ENCODE measurements at regions not wholly inside any gene's neighbourhood (a gene's known extent, or its start where the extent isn't known, plus 50 kb on each side); places are given as distances from the start of the nearest gene placed in this dataset.
"Not testable (repeated sequence)": the region's sequence is repeated elsewhere in the genome, so short reads cannot be mapped to it uniquely, and the experiment has no call there.

DNA sequence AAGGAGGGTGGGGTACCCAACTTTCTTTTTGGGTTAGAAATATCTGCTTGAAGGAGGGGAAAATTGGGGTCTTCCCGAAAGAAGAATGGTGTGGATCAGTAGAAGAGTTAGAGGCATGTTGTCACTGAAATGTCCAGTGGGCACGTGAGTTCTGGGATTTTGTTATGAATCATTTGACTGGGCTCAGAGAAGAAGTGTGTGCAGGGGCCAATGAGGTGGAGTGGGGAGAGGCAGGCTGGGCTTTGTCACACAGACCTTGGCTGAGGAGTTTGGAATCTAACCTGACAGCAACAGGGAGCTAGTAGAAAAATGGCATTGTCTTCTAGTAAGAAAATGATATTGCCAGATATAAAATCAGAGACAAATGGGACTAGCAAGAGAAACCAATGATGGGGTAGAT, 436.8 kb downstream of the MFSD1 start:
- no peak for DNase-seq

DNA sequence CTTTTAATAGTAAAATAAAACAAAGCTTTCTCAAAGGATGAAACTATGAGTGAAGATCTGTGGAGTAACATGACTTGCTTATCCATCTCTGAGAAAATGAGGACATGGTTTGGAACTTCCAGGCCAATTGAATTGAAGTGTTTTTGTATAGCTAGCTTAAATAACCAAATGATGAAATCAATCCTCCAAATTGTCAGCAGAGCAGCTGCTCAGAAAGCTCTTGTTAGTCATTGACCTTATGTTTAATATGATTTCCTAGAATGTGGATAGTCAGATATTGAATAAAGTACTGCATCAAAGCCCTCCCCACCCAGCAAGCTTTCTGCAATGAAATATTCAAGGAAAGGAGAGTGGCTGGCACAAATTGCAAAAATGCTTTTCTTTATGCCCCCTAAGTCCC, 437.2 kb downstream of the MFSD1 start:
- no peak for DNase-seq

DNA sequence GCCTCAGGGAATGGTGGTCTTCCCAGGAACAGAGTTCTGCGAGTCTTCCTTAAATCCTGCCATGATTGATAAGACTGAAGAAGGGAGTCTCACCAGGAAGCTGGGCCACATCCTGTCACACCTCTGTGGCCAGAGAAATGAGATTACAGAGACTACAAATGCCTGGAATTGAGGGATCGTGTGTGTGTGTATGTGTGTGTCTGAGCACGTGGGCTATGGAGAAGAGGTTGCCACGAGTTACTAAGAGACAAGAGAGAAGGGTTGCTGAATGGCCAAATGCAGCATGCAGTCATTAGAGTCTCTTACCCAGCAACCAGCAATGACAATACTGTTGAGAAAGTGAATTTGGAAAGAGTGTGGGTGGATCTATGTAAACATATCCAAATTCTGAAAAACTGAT, 443.1 kb downstream of the MFSD1 start:
- no peak for DNase-seq

DNA sequence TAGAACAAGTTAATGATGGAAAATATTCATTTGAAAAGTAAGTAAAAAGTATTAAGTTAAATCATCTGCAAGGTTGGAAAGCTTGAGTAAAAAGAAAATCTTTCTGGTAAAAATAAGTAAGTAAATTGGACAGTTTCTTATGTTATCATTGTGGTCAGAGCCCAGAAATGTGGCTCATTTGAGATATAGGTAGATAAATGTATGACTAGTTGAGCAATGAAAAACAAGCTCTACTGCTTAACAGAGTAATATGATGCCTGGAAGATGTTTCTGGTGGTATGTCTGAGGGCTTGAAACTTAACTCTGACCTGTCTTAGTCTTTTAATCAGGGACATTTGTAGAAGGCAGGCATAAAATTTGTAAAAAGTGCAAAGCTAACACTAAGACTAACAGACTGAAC, 444.0 kb downstream of the MFSD1 start:
- DNase-seq: no peak

DNA sequence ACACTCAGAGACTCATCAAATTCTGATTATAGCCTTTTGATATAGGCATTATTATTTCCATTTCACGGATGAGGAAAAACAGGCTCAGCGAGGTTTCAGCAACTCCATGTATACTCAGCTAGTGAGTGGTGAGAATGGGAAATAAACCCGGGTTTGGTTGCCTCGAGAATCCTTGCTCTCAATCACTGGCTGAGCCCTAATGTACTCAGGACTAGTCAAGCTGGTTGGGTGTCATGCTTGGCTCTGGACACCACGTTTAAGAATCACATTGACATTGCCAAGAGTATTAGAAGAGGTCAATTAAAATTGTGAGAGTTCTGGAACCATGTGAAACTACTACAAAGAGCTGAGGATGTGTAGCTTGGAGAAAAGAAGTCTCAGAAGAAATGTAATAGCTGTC, 444.5 kb downstream of the MFSD1 start:
- DNase-seq: no peak

DNA sequence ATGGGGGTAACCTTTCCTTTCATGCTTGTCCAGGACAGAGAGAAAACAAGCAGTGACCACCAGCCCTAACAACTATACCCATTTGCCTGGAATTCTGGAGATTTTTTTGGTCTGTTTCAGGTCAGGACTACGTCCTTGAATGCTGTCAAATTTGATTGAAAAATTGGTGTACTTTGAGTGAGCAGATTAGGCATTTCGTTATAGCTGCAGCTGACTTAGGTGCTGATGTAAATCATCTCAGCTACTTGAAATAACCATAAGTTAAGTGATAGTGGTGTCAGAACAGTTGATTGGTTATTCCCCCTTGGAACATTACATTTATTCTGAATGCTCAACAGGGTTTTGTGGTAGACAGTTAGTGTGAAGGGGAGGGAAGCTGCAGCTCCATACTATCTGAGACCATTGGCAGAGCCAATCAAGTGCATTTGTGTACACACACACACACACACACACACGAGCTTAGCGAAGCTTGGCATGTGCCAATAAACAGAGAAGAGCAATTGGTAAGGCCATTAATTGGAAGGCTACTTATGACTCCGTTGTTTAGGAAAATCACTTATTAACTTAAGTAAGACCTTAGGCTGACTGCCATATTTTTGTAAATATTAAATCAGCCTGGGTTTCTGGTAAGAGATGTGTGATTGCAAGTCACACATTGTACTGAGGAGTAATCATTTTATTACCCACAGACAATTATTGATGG, 447.8 kb downstream of the MFSD1 start:
- DNase-seq: no peak

DNA sequence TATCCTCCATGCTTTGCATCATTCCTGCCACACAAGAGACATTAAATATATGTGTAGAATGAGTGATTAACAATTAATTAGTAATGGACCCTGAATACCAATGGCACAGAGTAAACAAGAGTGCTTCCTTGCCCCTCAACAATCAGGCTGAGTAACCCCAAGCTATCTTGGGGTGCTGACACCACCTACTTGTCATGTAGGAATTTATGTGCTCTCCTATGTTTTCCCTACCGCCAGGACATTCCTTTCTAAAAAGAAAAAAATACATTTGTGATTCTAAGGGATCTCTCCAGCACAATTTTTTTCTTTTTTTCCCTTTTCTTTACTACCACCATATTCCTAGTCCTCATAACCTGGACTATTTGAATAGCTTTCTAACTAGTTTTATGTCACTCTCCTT, 449.1 kb downstream of the MFSD1 start:
- no peak for DNase-seq

DNA sequence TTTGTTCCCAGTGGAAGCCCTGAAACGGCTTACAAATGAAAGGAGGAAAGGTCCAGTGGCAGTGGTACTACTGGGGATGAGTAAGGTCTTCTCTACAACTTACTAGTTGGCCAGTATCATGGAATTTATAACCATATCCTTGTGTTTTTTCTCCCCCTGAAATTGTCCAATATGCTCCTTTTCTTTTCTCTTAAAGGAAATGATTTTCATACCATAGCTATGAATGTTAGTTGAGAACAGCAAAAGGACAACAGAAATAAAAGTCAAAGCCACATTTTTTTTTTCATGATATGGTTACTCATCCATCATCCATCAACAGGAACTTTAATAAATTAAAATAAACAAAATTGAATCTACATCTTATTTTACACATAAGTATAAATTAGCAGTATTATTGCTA, 450.4 kb downstream of the MFSD1 start:
- DNase-seq: no peak

DNA sequence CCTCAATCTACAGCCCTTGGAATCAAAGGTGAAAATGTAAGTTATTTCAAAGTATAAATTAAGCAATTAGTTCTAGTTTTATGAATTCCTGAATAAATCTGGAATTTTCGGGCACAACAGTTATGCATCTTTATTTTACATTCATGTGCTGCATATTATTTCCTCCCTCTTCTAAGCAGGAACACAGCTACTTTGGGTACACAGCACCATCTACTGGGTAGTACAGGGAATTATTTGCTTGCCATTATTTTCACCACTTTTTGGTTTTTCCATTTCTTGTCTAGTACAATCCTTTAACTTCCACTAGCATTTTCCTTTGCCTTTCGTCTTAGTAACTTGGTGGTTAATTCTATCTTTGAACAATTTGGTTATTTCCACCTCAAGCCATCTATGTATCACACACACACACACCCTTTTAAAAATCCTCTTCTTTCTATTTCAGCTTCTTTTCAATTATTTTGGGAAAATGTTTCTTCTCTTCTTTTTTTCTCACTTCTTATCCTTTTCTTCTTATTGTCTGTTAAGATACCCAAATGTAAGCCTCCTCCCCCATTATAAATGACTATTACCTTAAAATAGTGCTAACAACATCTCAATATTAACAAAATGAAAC, 451.0 kb downstream of the MFSD1 start:
- DNase-seq: no peak

DNA sequence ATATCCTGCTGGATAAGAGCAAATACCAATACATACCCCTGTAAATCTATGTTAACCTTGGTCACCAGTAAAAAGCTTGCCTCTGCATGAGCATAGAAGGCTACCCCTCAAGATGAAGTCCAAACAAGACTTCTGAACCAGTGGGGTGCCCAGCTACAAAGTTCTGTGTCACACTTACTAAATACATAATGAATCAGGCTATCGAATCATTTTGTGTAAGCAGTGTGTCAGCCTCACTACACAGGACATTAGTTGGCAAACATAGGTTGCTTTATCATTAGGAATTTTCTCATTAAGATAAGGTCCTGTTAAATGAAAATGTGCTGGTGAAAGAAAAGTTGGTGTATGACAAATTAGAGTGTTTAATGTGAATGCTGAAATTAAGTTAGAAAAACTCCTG, 452.0 kb downstream of the MFSD1 start:
- no peak for DNase-seq

DNA sequence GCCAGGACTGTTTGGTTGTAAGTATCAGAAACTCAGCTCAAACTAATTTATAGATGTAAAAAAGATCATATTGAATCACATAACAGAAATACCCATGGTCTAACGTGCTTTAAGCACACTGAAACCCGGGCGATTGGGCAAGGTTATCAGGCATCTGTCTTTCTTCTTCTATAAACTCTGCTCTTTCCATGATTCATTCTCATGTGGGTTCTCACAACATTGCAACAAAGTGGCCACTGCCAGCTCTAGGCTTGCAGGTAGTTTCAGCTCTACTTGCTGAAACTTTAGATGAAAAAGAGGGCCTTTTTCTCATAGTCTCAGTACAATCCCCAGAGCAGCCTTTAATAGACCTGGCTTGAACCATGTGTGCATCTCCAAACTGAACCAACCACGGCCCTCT, 456.1 kb downstream of the MFSD1 start:
- no peak for DNase-seq

DNA sequence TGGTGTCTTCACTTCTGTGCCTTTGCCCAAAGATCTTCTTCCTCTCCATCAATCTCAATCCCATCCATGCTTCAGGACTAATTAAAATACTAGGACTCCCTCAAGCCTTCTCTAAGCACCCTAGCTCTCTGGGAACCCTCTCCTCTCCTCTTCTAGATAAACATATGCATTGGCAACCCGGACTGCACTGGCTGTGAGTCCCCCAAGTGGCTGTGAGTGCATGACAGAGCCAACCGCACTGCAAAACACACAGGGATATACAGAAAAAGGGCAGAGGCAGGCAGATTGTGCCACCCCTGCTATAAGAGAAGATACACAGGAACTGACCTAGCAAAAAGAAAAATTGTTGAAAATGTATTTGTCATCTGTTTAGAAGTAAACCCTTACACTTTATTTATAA, 457.1 kb downstream of the MFSD1 start:
- DNase-seq: no peak

DNA sequence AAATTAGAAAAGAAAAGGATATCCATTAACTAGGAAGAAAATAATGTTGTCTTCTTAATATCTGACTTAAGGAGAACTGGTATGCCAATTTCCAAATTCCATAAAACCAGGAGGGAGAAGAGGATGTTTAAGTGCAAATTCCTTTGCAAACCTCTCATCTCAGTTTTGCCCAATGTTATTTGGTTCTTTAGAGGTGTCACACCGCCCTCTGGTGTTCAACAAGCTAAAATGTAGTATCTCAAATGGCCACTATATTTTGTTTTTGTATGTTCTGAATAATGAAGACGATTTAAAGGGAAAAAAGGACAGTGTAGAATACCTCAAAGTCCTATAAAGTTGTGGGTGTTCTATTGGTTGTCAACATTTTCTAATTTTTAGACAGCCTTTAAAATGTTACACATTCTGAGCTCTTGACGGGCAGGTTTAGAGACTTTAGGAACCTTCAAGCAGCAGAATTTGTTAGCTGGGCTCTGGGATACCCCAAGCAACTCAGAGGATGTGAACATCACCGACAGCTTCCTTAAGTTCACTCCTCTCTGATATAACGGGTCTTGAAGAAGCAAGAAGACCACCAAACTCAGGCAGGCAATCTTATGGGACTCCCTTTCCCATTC, 458.3 kb downstream of the MFSD1 start:
- peak; percentile 30 for DNase-seq

DNA sequence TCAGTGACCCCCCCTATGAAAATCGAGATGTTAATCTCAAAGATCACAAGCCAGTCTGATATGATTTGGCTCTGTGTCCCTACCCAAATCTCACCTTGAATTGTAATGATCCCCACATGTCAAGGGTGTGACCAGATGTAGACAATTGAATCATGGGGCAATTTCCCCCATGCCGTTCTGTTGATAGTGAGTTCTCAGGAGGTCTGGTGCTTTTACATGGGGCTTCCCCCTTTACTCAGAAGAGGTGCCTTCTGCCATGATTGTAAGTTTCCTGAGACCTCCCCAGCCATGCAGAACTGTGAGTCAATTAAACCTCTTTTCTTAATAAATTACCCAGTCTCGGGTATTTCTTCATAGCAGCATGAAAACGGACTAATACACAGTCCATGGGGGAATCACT, 459.5 kb downstream of the MFSD1 start:
- DNase-seq: not testable (repeated sequence)

DNA sequence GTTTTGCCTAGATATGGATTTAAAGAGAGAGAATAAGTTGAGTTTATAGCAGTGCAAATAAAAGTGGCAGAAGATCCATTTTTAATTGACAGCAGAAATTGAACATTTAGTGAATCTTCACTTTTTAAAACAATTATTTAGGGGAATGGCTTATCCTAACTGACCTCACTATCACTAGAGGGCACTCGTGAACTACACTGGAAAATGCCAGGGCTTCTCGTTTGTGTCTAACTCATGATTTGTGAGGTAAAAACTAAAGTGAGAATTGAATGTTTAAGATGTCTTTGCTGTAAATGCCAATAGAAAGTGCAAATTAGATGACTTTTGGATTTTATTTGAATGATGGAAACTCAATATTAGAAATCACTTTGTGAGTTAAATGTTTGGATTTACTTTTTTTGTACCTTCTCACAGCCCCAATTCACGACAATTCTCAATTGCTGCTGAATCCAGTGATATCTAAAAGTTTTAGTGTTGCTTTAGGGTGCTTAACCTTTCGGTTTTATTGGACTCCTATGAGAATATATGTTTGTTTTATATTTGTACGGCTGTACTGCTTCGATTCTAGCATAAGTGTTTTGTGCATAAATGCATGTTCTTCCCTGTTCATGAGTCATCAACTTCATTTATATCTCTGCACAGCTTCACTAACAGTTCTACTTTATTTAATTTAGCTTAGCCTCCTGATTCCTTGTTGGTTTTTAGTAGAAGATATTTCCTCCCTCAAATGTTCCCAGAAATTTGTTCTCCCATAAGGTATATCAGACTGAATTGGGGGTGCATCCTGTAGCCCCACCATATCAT, 462.1 kb downstream of the MFSD1 start:
- no peak for DNase-seq

DNA sequence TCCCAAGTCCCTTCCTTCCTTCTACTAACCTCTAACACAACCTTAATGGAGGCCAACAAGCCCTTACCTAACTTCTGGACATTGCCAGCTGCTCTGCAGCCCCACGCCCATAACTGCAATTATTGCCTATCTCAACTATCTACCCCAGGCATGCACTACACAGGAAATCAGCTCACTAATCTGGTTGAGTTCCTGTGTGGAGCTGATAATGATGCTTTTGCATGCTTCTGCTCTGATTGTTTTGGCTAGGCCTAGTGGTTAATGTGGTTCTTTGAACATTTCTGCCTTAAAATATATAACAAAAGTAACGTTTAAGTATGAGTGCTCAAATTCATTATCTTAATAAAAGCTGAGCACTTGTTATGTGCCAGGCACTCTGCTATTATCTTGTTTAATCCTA, 463.9 kb downstream of the MFSD1 start:
- DNase-seq: no peak

DNA sequence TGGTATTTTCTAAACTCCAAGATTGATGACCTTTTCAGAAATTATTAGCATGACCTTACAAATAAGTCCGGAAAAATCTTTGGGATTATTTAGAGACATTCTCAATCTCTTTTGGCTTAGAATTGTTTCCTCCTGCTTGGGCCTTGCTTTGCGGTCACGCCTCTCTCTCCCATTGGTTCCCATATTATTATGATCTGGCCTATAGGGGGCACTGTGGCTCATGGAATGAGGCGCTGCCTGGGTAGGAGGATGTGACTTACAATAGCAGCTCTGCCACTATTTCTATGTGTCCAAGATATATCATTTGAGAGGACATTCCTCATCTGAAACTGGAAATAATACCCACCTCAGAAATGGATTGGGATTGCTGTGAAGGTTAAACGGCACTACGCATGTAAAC, 464.9 kb downstream of the MFSD1 start:
- no peak for DNase-seq

DNA sequence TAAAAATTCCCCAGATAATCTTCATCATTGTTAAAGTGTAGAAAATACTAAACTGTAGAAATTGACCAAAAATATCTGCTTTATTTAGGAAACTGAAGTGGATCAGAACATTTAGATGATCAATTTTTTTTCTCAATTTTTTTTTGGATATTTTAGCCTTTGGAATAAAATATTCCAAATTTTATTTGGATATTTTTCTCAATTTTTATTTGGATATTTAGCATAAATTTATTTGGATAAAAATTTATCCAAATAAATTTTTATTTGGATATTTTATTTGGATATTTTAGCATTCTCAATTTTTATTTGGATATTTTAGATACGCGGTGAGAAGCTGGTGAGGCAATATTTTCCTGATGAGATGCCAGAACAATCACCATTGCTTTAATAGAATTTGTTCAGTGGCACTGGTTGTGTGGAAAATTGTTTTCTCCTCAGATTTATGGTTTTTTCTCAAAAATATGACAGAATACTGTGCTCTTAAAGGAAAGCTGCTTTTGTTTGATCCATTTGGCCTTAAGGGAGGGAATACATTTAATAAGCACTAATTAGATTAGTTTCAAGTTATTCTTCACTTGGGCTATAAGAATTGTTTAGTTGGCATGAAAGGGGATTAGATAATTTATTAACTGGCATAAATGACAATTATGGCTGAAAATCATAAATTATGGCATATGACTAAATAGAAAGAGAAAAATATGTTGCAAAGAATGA, 470.1 kb downstream of the MFSD1 start:
- DNase-seq: no peak

DNA sequence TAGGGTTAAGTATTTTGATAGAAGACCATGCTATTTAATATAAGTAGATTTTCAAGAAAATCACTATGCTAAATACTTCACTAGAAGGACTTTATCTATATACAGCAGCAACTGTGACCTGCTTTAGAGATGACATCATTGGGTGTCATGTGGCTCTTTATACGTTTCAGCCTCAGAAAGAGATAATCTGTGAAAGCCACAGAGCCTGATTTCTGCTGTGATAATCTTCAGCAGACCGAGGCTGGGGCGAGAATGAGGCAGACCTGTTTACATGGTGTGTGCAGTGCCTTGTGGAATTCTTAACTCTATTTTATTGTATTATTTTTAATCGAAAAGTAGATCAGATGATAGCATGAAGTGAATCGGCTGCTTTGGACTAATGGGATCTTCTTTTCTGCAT, 471.2 kb downstream of the MFSD1 start:
- DNase-seq: no peak

DNA sequence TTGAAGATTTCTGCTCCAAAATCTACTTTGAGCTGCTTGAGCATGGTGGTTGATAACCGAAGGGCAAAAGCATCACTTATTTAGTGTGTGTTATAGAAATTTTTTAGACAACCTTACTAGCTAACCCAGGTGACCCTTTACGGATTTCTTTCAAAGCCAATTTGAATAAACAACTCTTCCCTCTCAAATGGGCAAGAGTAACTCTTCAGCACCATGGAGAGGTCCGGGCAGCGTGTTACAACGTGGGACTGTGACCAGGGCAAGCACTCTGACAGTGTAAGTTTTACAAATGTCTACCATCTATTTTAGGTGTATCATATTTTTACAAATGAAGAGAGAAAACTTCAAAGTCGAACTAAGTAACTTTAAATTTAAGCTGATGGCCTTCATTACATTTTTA, 471.8 kb downstream of the MFSD1 start:
- DNase-seq: no peak

DNA sequence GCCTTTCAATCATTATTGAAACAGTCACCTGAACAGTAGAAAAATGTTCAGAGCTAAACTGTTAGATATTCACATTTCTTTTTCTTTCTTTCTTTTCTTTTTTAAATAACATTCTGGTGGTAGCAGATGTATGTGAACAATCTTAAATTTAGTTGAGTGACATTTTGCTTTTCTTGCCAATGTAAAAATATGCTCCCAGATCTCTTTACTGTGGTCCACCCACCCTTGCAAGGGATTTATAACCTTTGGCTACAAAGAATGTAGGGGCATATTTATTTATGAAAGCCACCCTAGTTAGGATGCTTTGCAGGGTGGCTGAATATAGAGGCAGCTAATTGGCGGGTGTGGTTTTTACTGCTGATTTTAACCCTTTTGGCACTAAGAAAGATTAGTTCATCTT, 473.9 kb downstream of the MFSD1 start:
- DNase-seq: no peak

DNA sequence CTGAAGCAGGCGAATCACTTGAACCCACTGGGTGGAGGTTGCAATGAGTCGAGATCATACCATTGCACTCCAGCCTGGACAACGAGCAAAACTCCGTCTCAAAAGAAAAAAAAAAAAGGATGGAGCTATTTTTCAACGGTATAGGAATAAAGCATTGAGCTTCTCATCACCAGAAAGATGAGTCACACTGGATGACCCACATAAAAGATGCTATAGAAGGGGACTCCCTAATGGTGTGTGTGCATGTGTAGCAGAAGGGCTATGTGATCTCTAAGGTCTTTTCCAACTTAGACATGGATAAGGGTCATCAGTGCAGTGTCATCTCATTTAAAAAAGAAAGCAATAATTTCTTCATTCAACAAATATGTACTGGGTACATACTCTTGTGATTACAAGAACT, 476.0 kb downstream of the MFSD1 start:
- DNase-seq: no peak
